IPS DF 6.9 (cell line): ENCODE measurements at regions not wholly inside any gene's neighbourhood (a gene's known extent, or its start where the extent isn't known, plus 50 kb on each side); places are given as distances from the start of the nearest gene placed in this dataset.

Source experiments
- DNase-seq: peaks from one replicate; pipeline ENCODE4 v3.0.0-alpha.2; 2013; ENCODE audit warnings: low read depth, low spot score
- H3K27ac ChIP-seq: one replicate; pipeline ENCODE4 v1.5.1; 2013; ENCODE audit warnings: low read length, control low read depth
- H3K27me3 ChIP-seq: 2 replicates; pipeline ENCODE4 v1.6.1; 2013; ENCODE audit warnings: mild to moderate bottlenecking, low read length; ENCODE audit not compliant: control insufficient read depth, insufficient read depth
- H3K36me3 ChIP-seq: 2 replicates; pipeline ENCODE4 v1.6.1; 2013; ENCODE audit warnings: low read length; ENCODE audit not compliant: control insufficient read depth, insufficient read depth
- H3K4me1 ChIP-seq: 2 replicates; pipeline ENCODE4 v1.6.1; 2013; ENCODE audit warnings: low read length; ENCODE audit not compliant: control insufficient read depth, insufficient read depth
- H3K4me3 ChIP-seq: 2 replicates; pipeline ENCODE4 v1.5.1; 2013; ENCODE audit warnings: mild to moderate bottlenecking, low read length
- H3K9me3 ChIP-seq: 2 replicates; pipeline ENCODE4 v1.6.1; 2013; ENCODE audit warnings: low read length, inconsistent platforms; ENCODE audit not compliant: control insufficient read depth, insufficient read depth
- WGBS: extraction: QIAGEN DNeasy Blood & Tissue Kit; methylation state at CpG from one replicate; pipeline ENCODE4 v1.1.7; 2013; ENCODE audit warnings: mixed read lengths, missing lambda C conversion rate; ENCODE audit not compliant: insufficient read length, insufficient coverage; 5-methylcytosine and 5-hydroxymethylcytosine counted together

DNA sequence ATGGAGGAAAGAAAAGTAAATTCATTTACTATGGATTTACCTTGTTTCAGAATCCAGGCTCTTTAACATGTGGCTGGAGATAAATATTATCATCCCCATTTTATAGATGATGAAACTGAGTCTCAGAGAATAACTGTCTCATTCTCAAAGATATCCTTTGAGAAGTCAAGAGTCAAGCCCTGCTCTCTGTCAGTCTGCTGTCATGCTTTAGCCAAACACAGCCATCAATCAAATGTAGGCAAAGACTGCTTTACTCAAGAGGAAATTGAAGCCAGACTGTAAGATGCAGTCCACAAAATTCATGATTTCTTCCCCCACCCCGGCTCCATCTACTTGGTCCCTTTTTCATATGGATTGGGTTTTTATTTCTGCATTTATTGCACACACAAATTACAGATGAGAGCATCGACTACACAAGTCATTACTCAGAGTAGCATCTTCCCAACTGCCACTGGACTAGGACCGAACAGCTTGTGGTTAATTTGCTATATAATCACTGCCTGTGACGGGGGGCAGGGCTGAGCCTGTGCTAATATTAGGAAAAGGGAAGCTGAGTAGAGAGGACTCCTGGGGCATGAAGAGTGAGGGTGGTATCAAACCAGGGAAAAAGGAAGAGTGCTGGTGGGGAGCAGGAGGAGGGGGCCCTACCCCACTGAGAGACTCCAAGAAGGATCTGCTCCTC, 102.7 kb upstream of the TOP1 start:
- Histone ChIP-seq H3K4me1 (no peaks in the 10 kb centered on the region), H3K27ac (no peak overlapping the region), H3K9me3 (no peaks in the 10 kb centered on the region), H3K27me3 (no peaks in the 10 kb centered on the region), H3K4me3 (no peak overlapping the region), H3K36me3 (no peaks in the 10 kb centered on the region)
- DNase-seq: no peak
- no CpG with 5 or more reads among the region's 4 CpGs for WGBS

DNA sequence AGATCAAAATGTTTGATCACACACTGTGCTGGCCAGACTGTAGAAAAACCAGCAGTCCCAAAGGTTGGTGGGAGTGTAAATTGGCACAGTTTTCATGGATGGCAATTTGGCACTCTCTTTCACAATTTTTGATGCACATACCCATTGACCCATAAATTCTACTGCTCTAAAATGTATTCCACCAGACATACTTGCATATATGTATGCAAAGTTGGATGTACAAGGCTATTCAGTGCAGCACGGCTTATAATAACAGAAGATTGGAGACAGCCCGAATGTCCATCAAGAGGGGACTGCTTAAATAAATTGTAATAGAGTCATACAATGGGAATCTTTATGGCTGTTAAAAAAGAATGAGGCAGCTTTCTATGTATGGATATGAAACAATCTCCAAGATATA, 101.7 kb upstream of the TOP1 start:
- Histone ChIP-seq H3K4me1 (no peaks in the 10 kb centered on the region), H3K9me3 (no peaks in the 10 kb centered on the region), H3K27me3 (no peaks in the 10 kb centered on the region), H3K27ac (no peak overlapping the region), H3K36me3 (no peaks in the 10 kb centered on the region), H3K4me3 (no peak overlapping the region)
- no peak for DNase-seq
- no CpG with 5 or more reads among the region's 2 CpGs for WGBS

DNA sequence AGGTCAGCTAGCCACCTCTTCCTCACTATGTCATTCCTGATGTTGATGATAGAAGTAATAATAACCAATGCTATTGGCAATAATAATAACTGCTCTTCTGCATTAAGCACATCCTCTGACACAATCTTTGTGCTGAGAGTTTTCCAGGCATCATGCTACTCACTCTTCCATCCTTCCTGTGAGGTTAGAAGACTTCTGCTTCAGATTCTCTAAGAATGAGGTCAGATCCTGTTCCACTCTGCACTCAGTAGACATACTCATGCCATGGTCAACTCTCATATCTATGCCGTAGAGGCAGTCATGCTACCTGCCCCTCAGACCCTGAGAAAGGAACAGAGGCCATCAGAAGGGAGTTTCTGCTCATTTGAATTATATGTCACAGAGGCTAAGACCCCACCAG, 98.1 kb upstream of the TOP1 start:
- DNase-seq: no peak
- no peaks in the 10 kb centered on the region for H3K27me3 ChIP-seq
- WGBS: no CpG with 5 or more reads among the region's 1 CpG
- no peaks in the 10 kb centered on the region for H3K4me1 ChIP-seq
- no peak overlapping the region for H3K4me3 ChIP-seq
- no peaks in the 10 kb centered on the region for H3K9me3 ChIP-seq
- no peak overlapping the region for H3K27ac ChIP-seq
- H3K36me3 ChIP-seq: no peaks in the 10 kb centered on the region

DNA sequence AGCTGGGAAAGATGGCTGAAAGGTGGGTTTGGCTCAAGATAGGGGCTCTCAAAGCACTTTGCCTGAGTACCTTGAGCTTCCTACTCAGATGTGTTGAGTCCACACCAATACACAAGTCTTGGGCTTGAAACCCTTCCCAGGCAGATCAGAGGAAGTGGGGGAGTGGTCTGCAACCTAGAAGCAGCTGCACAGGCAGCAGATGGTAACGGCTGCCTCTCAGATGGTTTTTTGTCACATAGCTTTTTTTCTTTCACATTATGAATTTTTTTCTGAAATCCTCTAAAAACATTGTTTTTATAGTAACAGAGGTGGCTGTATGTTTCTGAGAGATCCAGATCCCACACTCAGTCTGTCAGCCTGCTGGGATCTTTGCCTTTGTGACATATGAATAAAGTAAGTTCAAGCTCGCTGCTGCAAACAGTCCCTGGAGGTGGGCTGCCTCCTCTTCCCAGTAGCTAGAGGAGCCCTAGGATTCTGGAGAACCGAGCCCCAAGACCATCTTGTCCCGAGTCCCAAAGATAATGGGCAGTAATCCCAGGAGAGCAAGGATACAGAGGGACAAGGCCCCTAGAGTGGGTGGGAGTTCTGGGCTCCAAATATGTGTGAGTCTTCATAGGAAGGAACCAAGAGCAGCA, 97.1 kb upstream of the TOP1 start:
- no peak overlapping the region for H3K4me3 ChIP-seq
- H3K27me3 ChIP-seq: no peaks in the 10 kb centered on the region
- H3K4me1 ChIP-seq: no peaks in the 10 kb centered on the region
- WGBS: no CpG with 5 or more reads among the region's 4 CpGs
- no peaks in the 10 kb centered on the region for H3K9me3 ChIP-seq
- no peak overlapping the region for H3K27ac ChIP-seq
- no peaks in the 10 kb centered on the region for H3K36me3 ChIP-seq
- no peak for DNase-seq

DNA sequence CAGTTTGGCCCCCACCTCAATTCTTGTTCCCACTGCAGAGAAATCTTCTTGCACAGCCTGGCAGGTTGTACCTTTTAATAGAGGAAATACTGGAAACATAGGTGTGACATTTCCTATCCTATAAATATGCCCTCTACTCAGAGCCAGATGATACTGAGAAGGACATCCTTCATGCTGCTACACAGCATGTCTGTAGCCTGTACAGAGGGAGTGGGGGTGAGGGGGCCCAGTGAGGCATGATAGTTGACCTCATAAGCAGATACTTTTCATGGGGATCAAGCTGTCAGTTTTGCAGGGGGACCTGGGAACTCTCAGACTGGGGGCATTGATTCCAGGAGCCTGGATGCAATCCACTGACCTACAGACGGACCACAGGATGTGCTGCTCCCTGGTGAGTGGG, 96.2 kb upstream of the TOP1 start:
- WGBS: no CpG with 5 or more reads among the region's 1 CpG
- Histone ChIP-seq H3K36me3 (no peaks in the 10 kb centered on the region), H3K27ac (no peak overlapping the region), H3K4me1 (no peaks in the 10 kb centered on the region), H3K9me3 (no peaks in the 10 kb centered on the region), H3K27me3 (no peaks in the 10 kb centered on the region), H3K4me3 (no peak overlapping the region)
- no peak for DNase-seq

DNA sequence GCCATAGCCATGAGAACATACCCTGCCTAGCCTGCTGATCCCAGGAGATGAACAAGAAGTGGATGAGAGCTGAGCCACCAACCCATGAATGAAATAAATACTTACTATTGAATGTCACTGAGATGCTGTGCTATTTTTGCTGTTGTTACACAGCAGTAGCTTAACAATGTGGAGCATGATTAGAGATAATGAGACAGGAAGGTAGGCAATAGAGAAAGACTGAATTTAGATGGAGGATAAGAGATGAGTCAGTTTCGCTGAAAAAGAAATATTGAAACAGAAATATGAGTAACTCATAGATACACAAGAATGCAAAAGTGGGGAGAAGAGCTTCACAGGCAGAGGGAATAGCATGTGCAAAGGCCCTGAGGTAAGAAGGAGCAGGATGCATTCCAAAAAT, 94.9 kb upstream of the TOP1 start:
- no peaks in the 10 kb centered on the region for H3K9me3 ChIP-seq
- no peaks in the 10 kb centered on the region for H3K36me3 ChIP-seq
- no peaks in the 10 kb centered on the region for H3K27me3 ChIP-seq
- no peak overlapping the region for H3K4me3 ChIP-seq
- DNase-seq: no peak
- WGBS: no CpG with 5 or more reads among the region's 1 CpG
- H3K27ac ChIP-seq: no peak overlapping the region
- no peaks in the 10 kb centered on the region for H3K4me1 ChIP-seq

DNA sequence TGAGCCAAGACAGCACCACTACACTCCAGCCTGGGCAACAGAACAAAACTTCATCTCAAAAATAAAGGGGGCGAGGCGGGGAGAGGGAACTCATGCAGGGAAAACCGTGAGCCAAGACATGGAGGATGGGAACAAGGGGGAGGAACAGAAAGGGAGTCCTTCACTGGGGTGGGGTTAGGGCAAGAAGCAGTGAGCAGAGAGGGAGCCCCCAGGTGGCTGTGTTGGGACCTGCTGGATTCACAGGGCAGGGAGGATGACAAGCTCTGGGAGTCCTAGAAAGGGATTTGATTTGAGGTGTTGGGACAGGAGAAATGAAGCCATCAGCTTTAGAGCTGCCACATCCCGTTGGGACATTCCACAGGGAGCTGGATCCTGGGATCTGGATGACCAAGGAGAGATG, 90.6 kb upstream of the TOP1 start:
- H3K27me3 ChIP-seq: no peaks in the 10 kb centered on the region
- no peak for DNase-seq
- WGBS: no CpG with 5 or more reads among the region's 4 CpGs
- H3K36me3 ChIP-seq: no peaks in the 10 kb centered on the region
- no peak overlapping the region for H3K27ac ChIP-seq
- H3K4me3 ChIP-seq: no peak overlapping the region
- H3K4me1 ChIP-seq: no peaks in the 10 kb centered on the region
- H3K9me3 ChIP-seq: no peaks in the 10 kb centered on the region

DNA sequence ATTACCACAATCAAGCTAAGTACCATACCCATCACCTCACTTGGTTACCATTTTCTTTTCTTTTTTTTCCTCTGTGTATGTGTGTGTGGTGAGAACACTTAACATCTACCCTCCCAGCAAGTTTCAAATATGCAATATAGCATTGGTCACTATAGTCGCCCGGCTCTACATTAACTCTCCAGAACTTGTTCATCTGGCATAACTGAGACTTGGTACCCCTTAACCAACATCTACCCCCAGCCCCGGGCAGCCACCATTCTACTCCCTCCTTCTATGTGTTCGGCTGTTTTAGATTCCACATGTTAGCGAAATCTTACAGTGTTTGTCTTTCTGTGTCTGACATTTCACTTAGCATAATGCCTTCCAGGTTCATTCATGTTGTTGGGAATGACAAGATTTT, 89.0 kb upstream of the TOP1 start:
- no peaks in the 10 kb centered on the region for H3K4me1 ChIP-seq
- H3K27me3 ChIP-seq: no peaks in the 10 kb centered on the region
- no peak for DNase-seq
- no peak overlapping the region for H3K27ac ChIP-seq
- no peaks in the 10 kb centered on the region for H3K9me3 ChIP-seq
- no peak overlapping the region for H3K4me3 ChIP-seq
- no peaks in the 10 kb centered on the region for H3K36me3 ChIP-seq
- WGBS: no CpG with 5 or more reads among the region's 5 CpGs

DNA sequence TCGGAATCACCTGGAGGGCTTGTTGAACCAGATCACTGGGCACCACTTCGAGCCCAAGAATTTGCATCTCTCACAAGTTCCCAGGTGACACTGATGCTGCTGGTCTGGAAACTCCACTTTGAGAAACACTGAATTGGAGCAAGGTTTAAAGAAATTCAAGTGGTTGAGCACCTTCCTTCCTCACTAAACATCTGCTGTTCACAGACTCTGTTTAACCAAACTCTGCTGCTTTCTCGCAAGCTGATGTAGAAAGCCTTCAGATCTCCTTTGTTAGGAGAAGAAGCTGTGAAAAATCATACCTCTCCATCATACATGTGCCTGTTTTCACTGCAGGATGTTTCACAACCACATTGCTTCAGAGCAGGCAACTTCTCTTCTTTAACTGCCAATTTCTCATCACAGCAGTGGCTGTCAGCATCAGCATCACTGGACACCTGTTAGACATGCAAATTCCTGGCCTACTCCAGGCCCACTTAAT, 87.5 kb upstream of the TOP1 start:
- no CpG with 5 or more reads among the region's 3 CpGs for WGBS
- Histone ChIP-seq H3K9me3 (no peaks in the 10 kb centered on the region), H3K36me3 (no peaks in the 10 kb centered on the region), H3K4me1 (no peaks in the 10 kb centered on the region; the same call in 1 of the 2 replicates), H3K27me3 (no peaks in the 10 kb centered on the region), H3K27ac (no peak overlapping the region), H3K4me3 (no peak overlapping the region)
- DNase-seq: no peak

DNA sequence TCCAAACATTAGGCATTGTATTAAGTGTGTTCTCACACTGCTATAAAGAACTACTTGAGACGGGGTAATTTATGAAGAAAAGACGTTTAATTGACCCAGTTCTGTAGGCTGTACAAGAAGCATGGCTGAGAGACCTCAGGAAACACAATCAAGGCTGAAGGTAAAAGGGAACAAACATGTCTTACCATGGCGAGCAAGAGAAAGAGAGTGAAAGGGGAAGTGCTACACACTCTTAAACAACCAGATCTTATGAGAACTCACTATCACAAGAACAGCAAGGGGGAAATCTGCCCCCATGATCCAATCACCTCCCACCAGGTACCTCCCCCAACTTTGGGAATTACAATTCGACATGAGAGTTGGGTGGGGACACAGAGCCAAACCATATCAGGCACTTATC, 86.6 kb upstream of the TOP1 start:
- Histone ChIP-seq H3K9me3 (no peaks in the 10 kb centered on the region), H3K36me3 (no peaks in the 10 kb centered on the region), H3K27me3 (no peaks in the 10 kb centered on the region), H3K4me3 (no peak overlapping the region), H3K27ac (no peak overlapping the region), H3K4me1 (no peaks in the 10 kb centered on the region; the same call in 1 of the 2 replicates)
- no peak for DNase-seq
- no CpG with 5 or more reads among the region's 4 CpGs for WGBS

DNA sequence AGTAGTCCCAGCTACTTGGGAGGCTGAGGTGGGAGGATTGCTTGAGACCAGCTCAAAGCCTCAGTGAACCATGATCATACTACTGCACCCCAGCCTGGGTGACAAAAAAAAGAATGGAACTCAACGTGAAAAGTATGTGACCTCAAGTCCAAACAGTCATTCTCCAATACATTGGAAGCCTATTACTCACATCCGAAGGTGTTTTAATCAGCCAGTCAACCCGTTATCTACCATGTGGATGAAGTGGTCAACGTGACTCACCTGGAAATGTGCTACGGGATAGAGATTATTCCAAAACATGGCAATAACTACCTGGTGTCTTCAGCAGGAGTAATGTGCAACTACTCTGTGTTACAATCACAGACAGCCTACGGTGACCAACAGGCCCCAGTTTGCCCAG, 85.8 kb upstream of the TOP1 start:
- H3K27me3 ChIP-seq: no peaks in the 10 kb centered on the region
- no peak overlapping the region for H3K27ac ChIP-seq
- DNase-seq: no peak
- H3K4me1 ChIP-seq: no peaks in the 10 kb centered on the region; the same call in 1 of the 2 replicates
- no peaks in the 10 kb centered on the region for H3K36me3 ChIP-seq
- no peak overlapping the region for H3K4me3 ChIP-seq
- H3K9me3 ChIP-seq: no peaks in the 10 kb centered on the region
- no CpG with 5 or more reads among the region's 6 CpGs for WGBS
